ENCODE measurements at regions not wholly inside any gene's neighbourhood (a gene's known extent, or its start where the extent isn't known, plus 50 kb on each side); places are given as distances from the start of the nearest gene placed in this dataset.

DNA sequence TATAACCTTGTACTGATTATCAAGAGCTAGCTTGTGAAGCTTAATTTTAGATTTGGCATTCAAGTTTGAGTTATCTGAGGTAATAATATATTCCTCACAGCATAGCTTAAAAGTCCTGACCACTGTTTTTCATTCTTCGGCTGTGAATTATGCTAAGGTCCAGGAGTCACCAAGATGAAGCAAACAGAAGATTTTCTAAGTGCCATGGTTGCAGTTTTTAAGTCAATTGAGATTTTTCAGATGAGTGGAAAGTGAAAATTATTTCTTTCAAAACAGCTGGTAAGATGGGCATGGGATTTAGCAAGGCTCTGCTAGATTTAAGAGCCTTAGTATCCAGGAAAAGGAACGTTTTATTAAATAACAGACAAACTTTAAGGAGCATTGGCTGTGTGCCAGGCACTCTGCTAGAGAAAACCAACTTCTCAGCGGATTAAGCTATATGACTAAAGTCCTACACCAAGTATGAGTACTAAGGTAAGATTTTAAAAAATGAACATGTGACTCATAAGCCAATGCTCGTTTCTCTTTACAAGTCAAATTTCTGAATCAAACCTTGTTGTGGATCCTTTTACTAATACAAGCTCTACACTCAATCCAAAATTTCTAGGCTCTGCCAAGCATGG, 149.9 kb upstream of the IL15 start:
- no peak for DNase-seq (ENCODE audit: low read depth, low spot score)

DNA sequence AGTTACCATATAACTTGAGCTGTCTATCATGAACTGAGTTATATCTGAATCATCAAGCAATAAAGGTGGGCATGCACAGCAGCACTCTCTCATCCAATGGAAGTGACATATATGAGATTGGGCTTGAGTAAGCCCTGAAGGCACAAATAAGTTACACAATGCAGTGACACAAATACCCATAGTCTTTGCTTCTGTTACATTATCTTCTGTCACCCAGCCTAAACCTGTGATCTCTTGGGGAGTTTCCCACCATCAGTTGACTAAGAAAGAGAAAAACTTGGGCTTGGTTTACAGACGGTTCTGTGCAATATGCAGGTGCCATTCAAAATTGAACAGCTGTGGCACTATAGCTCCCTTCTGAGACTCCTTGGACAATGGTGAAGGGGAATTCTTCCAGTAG, 138.8 kb upstream of the IL15 start:
- no peak overlapping the region for H3K4me3 ChIP-seq (ENCODE audit: low read length)
- no peak for DNase-seq (ENCODE audit: low read depth, low spot score)

More for the DNA sequence above, 149.9 kb upstream of the IL15 start:
- no peak overlapping the region for H3K4me3 ChIP-seq (ENCODE audit: low read length)

DNA sequence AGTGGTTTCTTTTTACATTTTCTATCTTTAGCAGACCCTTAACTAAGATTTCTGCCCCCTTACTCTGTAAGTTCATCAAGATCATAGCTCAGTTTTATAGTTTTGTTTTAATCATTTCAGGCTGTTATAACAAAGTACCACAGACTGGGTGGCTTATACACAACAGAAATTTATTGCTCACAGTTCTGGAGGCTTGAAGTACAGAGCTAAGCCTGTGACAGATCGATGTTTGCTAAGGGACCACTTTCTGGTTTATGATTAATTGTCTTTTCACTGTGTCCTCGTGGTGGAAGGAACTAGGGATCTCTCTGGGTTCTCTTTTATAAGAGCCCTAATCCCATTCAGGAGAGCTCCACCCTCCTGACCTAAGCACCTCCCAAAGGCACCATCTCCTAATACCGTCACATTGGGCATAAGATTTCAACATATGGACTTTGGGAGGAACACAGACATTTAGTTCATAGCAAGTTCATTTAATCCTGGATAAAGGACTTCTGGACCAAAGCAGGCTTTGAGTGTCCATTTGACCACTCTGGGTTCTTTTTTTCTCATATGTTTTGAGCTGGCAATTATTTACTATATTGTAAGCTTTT, 137.0 kb upstream of the IL15 start:
- H3K4me3 ChIP-seq (ENCODE audit: low read length), result no peak overlapping the region
- no peak for DNase-seq (ENCODE audit: low read depth, low spot score)

DNA sequence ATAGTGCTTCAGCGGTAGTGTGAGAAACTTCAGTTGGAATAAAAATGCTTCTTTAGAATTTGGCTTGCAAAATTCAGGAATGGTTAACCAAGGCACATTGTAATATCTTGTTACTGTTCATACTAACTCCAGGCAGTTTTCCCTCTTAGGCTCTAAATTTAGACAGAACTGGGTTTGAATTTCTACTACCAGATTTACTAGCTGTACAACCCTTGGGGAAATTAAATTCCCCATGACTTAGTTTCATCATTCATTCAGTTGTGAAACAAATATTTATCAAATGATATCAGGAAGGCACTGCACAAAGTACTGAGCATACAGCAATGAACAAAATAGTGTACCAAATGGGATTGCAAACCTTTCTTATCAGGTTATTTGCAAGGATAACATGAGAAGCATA, 135.0 kb upstream of the IL15 start:
- no peak overlapping the region for H3K4me3 ChIP-seq (ENCODE audit: low read length)
- no peak for DNase-seq (ENCODE audit: low read depth, low spot score)

DNA sequence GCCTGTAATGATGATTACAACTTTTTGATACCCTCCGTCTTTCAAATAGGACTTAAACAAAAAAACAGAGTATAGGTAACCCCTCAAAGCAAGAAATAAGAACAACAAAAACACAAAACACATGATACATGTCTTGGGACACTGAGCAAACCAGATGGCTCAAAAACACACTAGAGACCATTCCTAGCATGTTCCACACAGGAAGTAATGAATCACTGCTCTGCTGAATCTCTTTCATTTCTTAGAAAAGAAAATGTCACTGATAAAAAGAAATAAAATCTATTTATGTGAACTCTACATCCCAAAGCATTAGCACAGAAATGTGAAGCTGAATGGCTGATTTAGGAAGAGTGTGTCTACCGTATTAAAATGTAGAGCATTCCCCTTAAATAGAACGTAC, 134.5 kb upstream of the IL15 start:
- no peak for DNase-seq (ENCODE audit: low read depth, low spot score)

DNA sequence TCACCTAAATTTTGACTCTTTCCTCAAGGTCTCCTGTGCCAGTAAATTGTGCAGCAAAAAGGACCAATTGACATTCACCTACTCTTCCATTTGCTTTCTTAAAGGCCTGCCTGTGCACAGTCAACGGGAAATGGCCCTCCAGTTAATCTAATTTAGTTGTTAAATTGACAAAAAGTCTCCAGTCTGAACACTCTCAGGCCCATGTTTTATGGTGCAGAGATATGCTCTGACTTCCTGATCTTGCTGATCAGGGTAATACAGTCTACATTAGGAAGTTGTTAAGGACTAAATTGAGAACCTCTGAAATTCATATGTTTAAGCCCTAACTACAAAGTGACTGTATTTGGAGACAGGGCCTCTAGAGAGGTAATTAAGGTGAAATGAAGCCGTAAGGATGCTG, 133.6 kb upstream of the IL15 start:
- no peak overlapping the region for H3K4me3 ChIP-seq (ENCODE audit: low read length)
- DNase-seq (ENCODE audit: low read depth, low spot score), result no peak

More for the DNA sequence above, 134.5 kb upstream of the IL15 start:
- H3K4me3 ChIP-seq (ENCODE audit: low read length), result no peak overlapping the region

DNA sequence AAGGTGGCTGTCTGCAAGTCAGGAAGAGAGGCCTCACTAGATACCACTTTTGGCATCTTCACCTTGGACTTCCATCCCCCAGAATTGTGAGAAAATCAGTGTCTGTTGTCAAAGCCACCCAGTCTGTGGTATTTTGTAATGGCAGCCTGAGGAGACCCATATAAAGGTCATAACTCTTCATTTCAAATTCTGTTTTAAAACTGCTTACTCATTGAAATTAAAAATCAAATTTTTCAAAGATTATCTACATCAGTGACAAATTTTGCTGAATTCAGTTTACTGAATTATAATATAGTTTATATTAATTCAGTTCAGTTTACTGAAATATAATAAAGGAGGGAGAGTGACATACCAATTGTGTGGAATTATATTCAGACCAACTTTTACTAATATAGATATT, 133.1 kb upstream of the IL15 start:
- H3K4me3 ChIP-seq (ENCODE audit: low read length), result no peak overlapping the region
- no peak for DNase-seq (ENCODE audit: low read depth, low spot score)

DNA sequence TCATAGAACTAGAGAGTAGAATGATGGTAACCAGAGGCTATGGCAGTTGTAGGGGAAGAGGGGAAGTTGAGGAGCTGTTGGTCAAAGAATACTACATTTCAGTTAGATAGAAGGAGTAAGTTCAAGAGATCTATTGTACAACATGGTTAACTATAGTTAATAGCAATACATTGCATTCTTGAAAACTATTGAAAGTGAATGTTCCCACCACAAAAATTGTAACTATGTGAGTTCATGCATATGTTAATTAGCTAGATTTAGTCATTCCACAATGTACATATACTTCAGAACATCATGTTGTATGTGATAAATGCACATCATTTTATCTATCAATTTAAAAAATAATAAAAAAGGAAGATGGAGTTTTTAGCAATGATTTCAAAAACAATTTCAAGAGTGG, 125.3 kb upstream of the IL15 start:
- no peak overlapping the region for H3K4me3 ChIP-seq (ENCODE audit: low read length)
- DNase-seq (ENCODE audit: low read depth, low spot score), result no peak

DNA sequence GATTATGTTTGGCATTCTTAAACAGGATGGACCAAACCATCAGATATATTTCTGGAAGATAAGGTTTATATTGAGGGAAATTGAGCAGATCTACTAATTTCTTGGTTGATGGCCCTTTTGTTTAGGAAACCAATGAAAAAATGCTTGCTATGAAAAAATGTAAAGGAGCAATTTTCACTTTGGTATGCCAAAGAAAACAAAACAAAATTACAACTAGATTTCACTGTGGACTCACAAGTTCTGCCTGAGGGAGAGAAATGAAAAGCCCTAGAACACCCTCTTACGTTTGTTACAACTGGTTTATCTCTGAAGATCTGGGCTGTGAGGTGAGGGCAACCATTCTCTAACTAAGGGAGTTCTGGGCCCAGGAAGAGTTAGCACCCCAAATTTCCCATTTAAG, 122.5 kb upstream of the IL15 start:
- no peak overlapping the region for H3K4me3 ChIP-seq (ENCODE audit: low read length)
- DNase-seq (ENCODE audit: low read depth, low spot score), result no peak

DNA sequence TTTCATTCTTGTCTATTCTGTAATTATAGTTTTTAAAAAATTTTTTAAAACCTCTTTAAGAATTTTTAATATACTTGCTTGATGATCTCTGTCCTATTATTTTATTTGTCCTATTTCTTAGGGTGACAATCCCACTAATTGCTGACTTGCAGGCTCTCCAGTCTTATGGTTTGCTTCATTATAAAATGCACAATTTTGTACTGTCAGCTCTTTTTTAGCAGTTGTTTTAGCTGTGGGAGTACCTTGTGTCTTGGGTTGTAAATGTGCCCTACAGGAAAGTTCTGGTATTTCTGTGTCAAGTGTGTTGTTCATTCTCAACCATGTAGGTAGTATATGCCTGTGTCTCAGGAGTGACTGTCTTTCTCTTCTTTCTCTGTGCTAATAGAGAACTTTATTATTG, 118.2 kb upstream of the IL15 start:
- H3K4me3 ChIP-seq (ENCODE audit: low read length), result no peak overlapping the region
- no peak for DNase-seq (ENCODE audit: low read depth, low spot score)

DNA sequence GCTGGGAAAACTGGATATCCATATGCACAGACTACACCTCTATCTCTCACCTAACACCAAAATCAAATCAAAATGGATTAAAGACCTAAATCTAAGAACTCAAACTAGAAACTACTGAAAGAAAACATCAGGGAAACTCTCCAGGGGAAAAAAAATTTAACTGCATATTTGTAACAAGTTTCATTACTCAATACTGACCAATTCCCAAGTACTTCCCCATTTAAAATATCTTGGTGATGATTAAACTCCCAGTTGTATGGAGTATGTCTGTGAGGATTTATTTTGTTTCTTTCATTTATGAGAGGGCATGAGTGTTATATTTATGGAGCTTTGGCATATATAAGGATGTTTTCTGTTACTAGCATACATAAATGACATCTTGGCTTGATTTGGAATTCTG, 112.3 kb upstream of the IL15 start:
- no peak for DNase-seq (ENCODE audit: low read depth, low spot score)
- H3K4me3 ChIP-seq (ENCODE audit: low read length), result no peak overlapping the region

DNA sequence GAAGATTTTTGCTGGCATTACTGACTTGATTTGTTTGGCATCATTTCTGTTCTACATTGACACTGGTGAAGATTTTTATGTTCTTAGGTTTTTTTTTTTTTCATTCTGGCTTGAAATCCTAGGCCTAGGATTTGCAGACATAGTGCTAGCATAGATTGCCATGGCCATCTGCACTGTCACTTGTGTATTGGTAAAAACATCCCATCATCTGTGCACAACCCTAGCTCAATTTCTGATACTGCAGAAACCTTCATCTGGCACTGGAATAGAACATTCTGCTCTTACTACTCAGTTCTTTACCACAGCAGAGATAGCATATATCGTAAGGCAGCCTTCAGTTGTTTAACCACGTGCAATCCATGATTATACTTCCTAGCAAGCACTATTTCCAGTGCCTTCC, 111.5 kb upstream of the IL15 start:
- DNase-seq (ENCODE audit: low read depth, low spot score), result no peak
- H3K4me3 ChIP-seq (ENCODE audit: low read length), result no peak overlapping the region

DNA sequence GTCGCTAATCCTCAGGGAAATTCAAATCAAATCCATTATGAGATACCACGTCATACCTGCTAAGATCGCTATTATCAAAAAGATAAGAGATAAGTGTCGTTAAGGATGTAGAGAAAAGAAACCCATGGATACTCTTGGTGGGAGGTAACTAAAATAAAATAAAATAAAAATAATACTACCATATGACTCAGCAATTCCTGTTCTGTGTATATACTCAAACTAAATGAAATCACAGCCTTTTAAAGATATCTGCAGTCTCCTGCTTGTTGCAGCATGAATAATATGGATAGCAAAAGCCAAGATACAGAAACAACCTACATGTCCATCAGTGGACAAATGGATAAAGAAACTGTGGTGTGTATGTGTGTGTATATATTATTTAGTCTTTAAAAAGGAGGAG, 105.8 kb upstream of the IL15 start:
- no peak for DNase-seq (ENCODE audit: low read depth, low spot score)
- H3K4me3 ChIP-seq (ENCODE audit: low read length), result no peak overlapping the region

DNA sequence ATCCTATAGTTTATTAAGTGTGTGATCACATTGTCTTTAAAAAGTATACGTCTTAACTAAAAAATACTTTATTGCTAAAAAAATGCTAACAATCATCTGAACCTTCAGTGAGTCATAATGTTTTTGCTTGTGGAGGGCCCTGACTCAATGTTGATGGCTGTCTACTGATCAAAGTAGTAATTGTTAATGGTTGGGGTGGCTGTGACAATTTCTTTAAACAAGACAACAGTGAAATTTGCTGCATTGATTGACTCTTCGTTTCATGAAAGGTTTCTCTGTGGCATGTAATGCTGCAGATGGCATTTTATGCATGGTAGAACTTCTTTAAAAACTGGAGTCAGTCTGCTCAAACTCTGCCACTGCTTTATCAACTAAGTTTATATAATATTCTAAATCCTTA, 101.4 kb upstream of the IL15 start:
- H3K4me3 ChIP-seq (ENCODE audit: low read length), result no peak overlapping the region
- no peak for DNase-seq (ENCODE audit: low read depth, low spot score)

DNA sequence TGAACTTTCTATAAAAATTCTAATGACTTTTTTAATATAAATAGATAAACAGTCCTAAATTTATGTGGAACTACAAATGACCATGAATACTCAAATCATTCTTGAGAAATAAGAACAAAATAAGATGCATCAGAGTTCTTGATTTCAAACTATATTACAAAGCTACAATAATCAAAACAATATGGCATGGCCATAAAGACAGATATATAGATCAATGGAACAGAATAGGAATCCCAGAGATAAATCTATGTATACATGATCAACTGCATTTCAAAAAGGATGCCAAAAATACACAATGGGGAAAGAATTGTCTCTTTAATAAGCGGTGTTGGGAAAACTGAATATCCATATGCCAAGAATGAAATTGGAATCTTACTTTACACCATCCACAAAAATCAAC, 98.4 kb upstream of the IL15 start:
- DNase-seq (ENCODE audit: low read depth, low spot score), result no peak
- H3K4me3 ChIP-seq (ENCODE audit: low read length), result no peak overlapping the region

DNA sequence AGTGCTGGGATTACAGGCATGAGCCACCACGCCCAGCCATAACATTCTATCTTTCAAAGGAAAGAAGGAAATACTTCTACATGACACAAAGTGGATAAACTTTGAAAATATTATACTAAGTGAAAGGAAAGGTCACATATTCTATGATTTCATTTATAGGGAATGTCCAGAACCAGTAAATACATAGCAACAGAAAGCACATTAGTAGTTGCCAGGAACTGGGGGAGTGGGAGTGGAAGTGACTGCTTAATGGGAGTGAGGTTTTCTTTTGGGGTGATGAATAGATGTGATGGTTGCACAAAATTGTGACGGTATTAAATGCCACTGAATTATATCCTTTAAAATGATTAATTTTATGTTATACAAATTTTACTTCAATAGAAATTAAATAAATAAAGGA, 95.7 kb upstream of the IL15 start:
- no peak overlapping the region for H3K4me3 ChIP-seq (ENCODE audit: low read length)
- DNase-seq (ENCODE audit: low read depth, low spot score), result no peak

DNA sequence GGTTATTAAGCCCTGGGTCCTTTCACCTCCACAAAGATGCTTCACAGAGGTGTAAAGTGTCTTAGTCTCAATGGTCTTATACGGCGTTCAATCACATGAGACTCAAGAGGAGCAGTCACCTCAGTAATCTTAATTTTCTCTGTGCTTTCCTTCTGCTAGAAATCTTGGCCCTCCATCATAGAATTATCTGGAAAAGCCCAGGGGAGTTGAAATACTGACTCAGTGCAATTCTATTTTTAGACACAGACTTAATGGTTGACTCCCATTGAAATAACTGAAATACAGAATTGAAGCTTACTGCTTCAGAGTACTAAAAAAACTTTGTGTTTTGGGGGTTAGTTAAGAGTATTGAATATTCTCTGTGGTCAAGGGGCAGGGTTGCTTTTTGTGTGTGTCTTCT, 94.5 kb upstream of the IL15 start:
- no peak for DNase-seq (ENCODE audit: low read depth, low spot score)

DNA sequence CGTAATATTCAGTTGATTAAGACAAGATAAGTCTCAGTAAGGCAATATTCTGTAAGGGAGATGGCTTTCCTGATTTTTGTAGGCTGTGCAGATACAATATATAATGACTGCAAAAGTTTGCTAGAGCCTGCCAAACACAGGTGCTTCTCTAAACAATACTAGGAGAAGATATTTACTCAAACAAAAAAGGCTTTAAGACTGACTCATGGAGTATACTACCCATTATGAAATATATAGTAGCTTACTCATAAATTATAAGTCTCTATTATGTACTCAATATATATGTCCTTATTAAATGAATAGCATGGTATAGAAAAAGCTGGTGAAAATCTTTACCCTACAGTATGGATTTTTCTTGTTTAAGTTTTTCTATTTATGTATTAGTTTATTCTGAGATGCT, 93.2 kb upstream of the IL15 start:
- H3K4me3 ChIP-seq (ENCODE audit: low read length), result no peak overlapping the region
- no peak for DNase-seq (ENCODE audit: low read depth, low spot score)

More for the DNA sequence above, 94.5 kb upstream of the IL15 start:
- H3K4me3 ChIP-seq (ENCODE audit: low read length), result no peak overlapping the region

DNA sequence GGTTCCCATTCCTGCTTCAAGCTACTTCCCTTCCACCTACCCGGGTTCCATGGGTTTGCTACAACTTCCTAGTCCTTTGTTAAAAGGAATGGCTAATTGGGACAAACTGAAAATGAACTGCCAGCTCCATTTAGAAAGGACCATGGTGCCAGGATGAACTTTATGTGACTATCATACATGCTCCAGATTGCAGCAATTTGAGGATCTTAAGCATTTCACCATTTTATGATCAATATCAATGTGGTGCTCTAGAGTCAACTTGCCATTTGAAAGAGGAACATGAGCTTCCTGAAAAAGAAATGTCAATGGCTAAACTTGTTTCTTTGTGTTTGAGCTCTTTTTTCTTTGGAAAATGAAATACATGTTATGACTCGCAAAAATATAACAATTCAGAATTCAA, 92.7 kb upstream of the IL15 start:
- H3K4me3 ChIP-seq (ENCODE audit: low read length), result no peak overlapping the region
- DNase-seq (ENCODE audit: low read depth, low spot score), result no peak

DNA sequence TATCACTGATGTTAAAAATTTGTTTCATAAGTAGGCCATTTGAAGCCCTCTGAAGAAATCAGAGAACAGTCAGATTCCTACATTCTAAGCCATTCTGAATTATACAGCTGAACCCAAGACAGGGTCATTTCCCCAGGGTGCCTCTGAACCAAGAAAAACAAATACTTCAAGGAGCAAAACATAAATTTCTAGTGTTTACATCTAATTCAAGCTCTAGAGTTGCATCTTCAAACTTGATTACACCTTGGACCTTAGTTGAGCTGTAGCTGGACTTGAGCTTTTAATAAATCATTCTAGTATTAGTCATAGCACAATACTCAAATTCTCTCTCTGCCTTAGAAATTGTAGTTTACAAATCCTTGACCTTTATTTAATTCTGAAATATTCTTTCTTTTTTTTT, 87.6 kb upstream of the IL15 start:
- no peak overlapping the region for H3K4me3 ChIP-seq (ENCODE audit: low read length)
- no peak for DNase-seq (ENCODE audit: low read depth, low spot score)

DNA sequence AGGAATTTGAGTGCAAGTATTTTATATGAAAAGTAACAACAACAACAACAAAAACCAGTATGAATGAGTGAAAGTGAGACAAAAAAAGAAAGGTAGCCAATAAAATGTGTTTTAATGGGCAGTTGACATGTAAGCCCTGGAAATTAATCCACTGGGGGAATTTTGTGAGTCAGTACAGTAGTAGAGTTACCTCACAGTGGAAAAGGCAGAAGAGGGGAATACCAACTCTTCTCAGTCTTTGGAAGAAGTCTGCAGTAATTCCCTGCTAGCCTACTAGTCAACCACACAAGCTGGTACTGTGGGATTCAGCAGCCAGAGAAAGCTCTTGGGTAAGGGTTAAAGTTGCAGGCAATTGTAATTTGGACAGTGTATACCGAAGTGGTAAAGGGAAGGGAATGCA, 76.3 kb upstream of the IL15 start:
- H3K4me3 ChIP-seq (ENCODE audit: low read length), result no peak overlapping the region
- DNase-seq (ENCODE audit: low read depth, low spot score), result no peak

DNA sequence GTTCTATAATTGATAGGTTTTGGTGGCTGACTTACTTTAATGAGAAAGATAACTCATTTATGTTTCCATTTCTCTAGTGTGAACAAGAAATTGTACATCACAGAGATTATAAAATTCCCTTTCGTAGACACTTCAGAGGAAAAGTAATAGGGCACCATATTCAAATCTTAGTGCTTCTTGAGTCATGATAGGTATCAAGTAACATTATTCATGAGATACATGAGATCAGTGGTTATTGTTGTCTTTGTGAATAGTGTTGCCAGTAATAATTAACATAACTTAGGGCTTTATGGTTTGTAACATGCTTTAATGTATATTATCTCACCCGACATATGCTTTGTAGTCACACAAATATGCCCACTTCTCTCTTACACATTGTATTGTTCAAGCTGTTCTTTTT, 73.7 kb upstream of the IL15 start:
- no peak for DNase-seq (ENCODE audit: low read depth, low spot score)
- H3K4me3 ChIP-seq (ENCODE audit: low read length), result no peak overlapping the region
